Lower leg skin (tissue), 4 donors: ENCODE measurements at regions not wholly inside any gene's neighbourhood (a gene's known extent, or its start where the extent isn't known, plus 50 kb on each side); places are given as distances from the start of the nearest gene placed in this dataset.

Source experiments
- DNase-seq, 2 donors: peaks; one replicate each; pipeline ENCODE4 v3.0.0-alpha.2; 2019; ENCODE audit warnings: low spot score in 2 of 2
- H3K4me3 ChIP-seq: fragments of 200-600 bp; sonication (generic); 2 replicates; pipeline ENCODE4 v1.5.1; 2017; ENCODE audit warnings: mild to moderate bottlenecking, low read depth; ENCODE audit not compliant: poor library complexity, severe bottlenecking
- CTCF ChIP-seq, 3 donors: fragments of 450-650 bp; IDR thresholded peaks; one replicate each; pipeline ENCODE4 v1.5.1; 2016; ENCODE audit warnings: antibody characterized with exemption in 3 of 3, mild to moderate bottlenecking in 3 of 3, moderate library complexity in 2 of 3
- POLR2A ChIP-seq, 2 donors: fragments of 450-650 bp; IDR thresholded peaks; one replicate each; pipeline ENCODE4 v1.6.1; 2016 to 2017; ENCODE audit warnings: antibody characterized with exemption in 2 of 2, mild to moderate bottlenecking in 1 of 2, moderate library complexity in 1 of 2
- WGBS, 2 donors: methylation state at CpG; one replicate each; pipeline ENCODE4 v1.1.5; 2018; 5-methylcytosine and 5-hydroxymethylcytosine counted together
- intact Hi-C: fragments of 100-400 bp; cut with DNase I; formaldehyde crosslinking; loops from one replicate; pipeline ENCODE4 v1.15.0; 2023; ENCODE audit warnings: low total_unique reads

GRCh38 chrX:13894888-13895565 lies 78.1 kb upstream of the GPM6B start:
- H3K4me3 ChIP-seq: no peak overlapping the region
- intact Hi-C loops: no loop called here
- no peak for DNase-seq
- TF ChIP-seq POLR2A (IDR thresholded peaks at IDR 0.05): no peak
- no peak for TF ChIP-seq CTCF (IDR thresholded peaks at IDR 0.05)
- WGBS, 2 donors: 45 to 47% methylated on average over 5 of the region's 5 CpGs

- no peak overlapping the region for H3K4me3 ChIP-seq
- TF ChIP-seq CTCF (IDR thresholded peaks at IDR 0.05) (no peak), POLR2A (IDR thresholded peaks at IDR 0.05) (no peak)
- no peak for DNase-seq
- WGBS, 2 donors: 71 to 72% methylated on average over 5 of the region's 5 CpGs
- intact Hi-C loops: no loop called here
Observed at GRCh38 chrX:13893826-13894225, 76.9 kb upstream of the GPM6B start.

- DNase-seq: no peak
- no peak for TF ChIP-seq POLR2A (IDR thresholded peaks at IDR 0.05)
- no peak for TF ChIP-seq CTCF (IDR thresholded peaks at IDR 0.05)
- H3K4me3 ChIP-seq: no peak overlapping the region
- 86 to 93% methylated on average over 3 of the region's 3 CpGs for WGBS, 2 donors
- intact Hi-C loops: no loop called here
Observed at GRCh38 chrX:13892856-13893255, 76.0 kb upstream of the GPM6B start.

DNA sequence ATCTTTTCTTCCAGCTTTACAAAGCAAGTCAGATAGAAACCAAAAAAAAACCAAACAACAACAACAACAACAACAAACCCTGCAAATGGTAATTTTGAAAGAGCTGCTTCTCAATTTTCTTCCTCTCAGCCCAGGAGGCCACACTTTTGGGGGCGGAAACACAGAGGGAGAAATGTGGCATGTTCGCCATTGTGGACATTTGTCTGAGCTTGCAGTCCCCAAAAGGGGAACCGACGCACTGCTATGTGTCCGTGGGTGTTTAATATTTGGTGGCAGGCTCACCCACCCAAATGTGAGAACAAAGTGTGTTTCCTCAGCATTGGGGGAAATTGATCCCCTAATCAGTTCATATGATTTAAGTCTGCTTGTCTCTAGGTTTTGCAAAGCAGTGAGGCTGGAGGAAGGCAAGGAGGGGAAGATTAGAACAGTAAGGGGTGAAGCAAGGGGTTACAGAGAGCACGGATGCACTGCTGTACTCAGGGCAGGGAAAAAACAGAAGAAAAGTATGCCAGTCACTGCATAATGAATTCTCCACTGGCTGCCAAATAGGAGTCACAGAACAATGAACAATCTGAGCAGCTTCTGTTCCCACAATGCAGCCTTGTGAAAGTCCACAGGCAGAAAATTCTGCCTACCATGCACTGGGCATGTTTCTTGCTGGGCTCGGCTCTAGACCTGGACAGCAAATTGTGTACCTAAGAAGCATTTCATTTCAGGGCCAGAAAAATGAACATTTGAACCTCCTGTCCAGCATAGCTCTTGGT lies 74.7 kb upstream of the GPM6B start:
- H3K4me3 ChIP-seq: no peak overlapping the region
- TF ChIP-seq POLR2A (IDR thresholded peaks at IDR 0.05): no peak
- no peak for TF ChIP-seq CTCF (IDR thresholded peaks at IDR 0.05)
- 50 to 68% methylated on average over 7 of the region's 7 CpGs for WGBS, 2 donors
- intact Hi-C loops: no loop called here
- DNase-seq: no peak

- DNase-seq: no peak
- no peak overlapping the region for H3K4me3 ChIP-seq
- intact Hi-C loops: no loop called here
- TF ChIP-seq POLR2A (IDR thresholded peaks at IDR 0.05) (no peak), CTCF (IDR thresholded peaks at IDR 0.05) (no peak)
- WGBS, 2 donors: 27 to 58% methylated on average over 3 of the region's 3 CpGs
Observed at GRCh38 chrX:13890806-13891205, 73.9 kb upstream of the GPM6B start.
